ENCODE measurements at regions not wholly inside any gene's neighbourhood (a gene's known extent, or its start where the extent isn't known, plus 50 kb on each side); places are given as distances from the start of the nearest gene placed in this dataset.

- Histone ChIP-seq H2AFZ (ENCODE audit: low read depth, low read length) (no peak overlapping the region), H3K4me3 (replicated peaks in 1 of 3; ENCODE audit: insufficient read depth in 1 of 3, low read depth in 1 of 3, low read length in 3 of 3) (no peak overlapping the region), H3K9me3 (replicated peaks; ENCODE audit: control insufficient read depth, insufficient read depth, low read length) (no peaks in the 10 kb centered on the region), H3K79me2 (ENCODE audit: control insufficient read depth, insufficient read depth, low read length) (no peaks in the 10 kb centered on the region), H4K20me1 (replicated peaks; ENCODE audit: control insufficient read depth, extremely low read depth, insufficient read depth, low read length) (no peaks in the 10 kb centered on the region), H3K36me3 (ENCODE audit: control insufficient read depth in 2 of 2, extremely low read depth in 1 of 2, insufficient read depth in 2 of 2, low read length in 2 of 2) (no peaks in the 10 kb centered on the region), H3K27me3 (ENCODE audit: control insufficient read depth in 2 of 2, insufficient read depth in 2 of 2, low read length in 2 of 2) (no peaks in the 10 kb centered on the region), H3K9me1 (replicated peaks; ENCODE audit: control insufficient read depth, extremely low read depth, insufficient read depth, low read length) (no peaks in the 10 kb centered on the region), H3K27ac (ENCODE audit: insufficient read depth, low read depth, low read length) (no peak overlapping the region), H3K4me2 (ENCODE audit: insufficient read depth, low read length) (no peak overlapping the region), H3K4me1 (ENCODE audit: control insufficient read depth, extremely low read depth, insufficient read depth, low read length) (no peaks in the 10 kb centered on the region), H3K9ac (replicated peaks; ENCODE audit: extremely low read depth, insufficient read depth, low read length) (no peak overlapping the region)
- intact Hi-C loops (cut with micrococcal nuclease), result no loop called here
- DNase-seq (ENCODE audit: low read depth, low spot score) (no peak), FAIRE-seq (no peak)
- ChIA-PET CTCF (no interaction called here), POLR2A (no interaction called here)
- no TSS peak for BruUV-seq (replicated peaks)
- dilution Hi-C loops (cut with MboI; ENCODE audit: extremely low pct_ligation_motif_present, low sequenced_read_pairs), result no loop called here
- TF ChIP-seq MAX (IDR thresholded peaks at IDR 0.05; ENCODE audit: insufficient read depth, insufficient read length) (no peak), POLR2A (IDR thresholded peaks at IDR 0.05; ENCODE audit: low read depth, low read length) (no peak), MYC (IDR thresholded peaks at IDR 0.05; ENCODE audit: low read depth, low read length) (no peak), GATA2 (IDR thresholded peaks at IDR 0.05; ENCODE audit: insufficient read depth, insufficient read length, low read depth, low read length) (no peak), POLR2AphosphoS5 (IDR thresholded peaks at IDR 0.05; ENCODE audit: insufficient read depth, low read depth, low read length) (no peak), FOS (IDR thresholded peaks at IDR 0.05; ENCODE audit: borderline replicate concordance, insufficient read depth, low read length) (no peak), EZH2 (IDR thresholded peaks at IDR 0.05; ENCODE audit: borderline replicate concordance, low read depth, low read length, severe bottlenecking) (no peak), CTCF (IDR thresholded peaks at IDR 0.05; ENCODE audit: extremely low read depth in 1 of 2, insufficient read depth in 1 of 2, low read depth in 1 of 2, low read length in 2 of 2) (no peak), JUN (IDR thresholded peaks at IDR 0.05; ENCODE audit: borderline replicate concordance, insufficient read depth, insufficient read length, low read depth) (no peak)
Measured at GRCh38 chr4:83959160-83959559, 423.3 kb downstream of the GPAT3 start.
